GM18520 (cell line): ENCODE measurements at regions not wholly inside any gene's neighbourhood (a gene's known extent, or its start where the extent isn't known, plus 50 kb on each side); places are given as distances from the start of the nearest gene placed in this dataset.

Source experiments
- ATAC-seq: cut with Tn5 transposase; IDR thresholded peaks from one replicate; pipeline ENCODE4 v1.9.1; 2021; ENCODE audit not compliant: unreplicated experiment

GRCh38 chr18:22332590-22332989 lies 85.1 kb downstream of the CTAGE1 start:
- no peak for ATAC-seq

- ATAC-seq: no peak
Measured at GRCh38 chr18:22330508-22330907, 87.2 kb downstream of the CTAGE1 start.

GRCh38 chr18:22325396-22325795 lies 92.3 kb downstream of the CTAGE1 start:
- ATAC-seq: no peak

GRCh38 chr18:22324191-22325131 lies 93.3 kb downstream of the CTAGE1 start:
- no peak for ATAC-seq

GRCh38 chr18:22322243-22322691 lies 95.4 kb downstream of the CTAGE1 start:
- ATAC-seq: no peak

- ATAC-seq: no peak
Measured at GRCh38 chr18:22320771-22321170, 96.9 kb downstream of the CTAGE1 start.

GRCh38 chr18:22320155-22320554 lies 97.6 kb downstream of the CTAGE1 start:
- ATAC-seq: no peak

GRCh38 chr18:22318745-22319407 lies 98.8 kb downstream of the CTAGE1 start:
- ATAC-seq: no peak

- no peak for ATAC-seq
Measured at GRCh38 chr18:22314420-22314819, 103.3 kb downstream of the CTAGE1 start.

GRCh38 chr18:22314001-22314400 lies 103.7 kb downstream of the CTAGE1 start:
- no peak for ATAC-seq

GRCh38 chr18:22311301-22311700 lies 106.4 kb downstream of the CTAGE1 start:
- ATAC-seq: no peak

GRCh38 chr18:22309191-22309590 lies 108.5 kb downstream of the CTAGE1 start:
- no peak for ATAC-seq

GRCh38 chr18:22307528-22307927 lies 110.2 kb downstream of the CTAGE1 start:
- no peak for ATAC-seq

GRCh38 chr18:22303927-22304326 lies 113.8 kb downstream of the CTAGE1 start:
- no peak for ATAC-seq

GRCh38 chr18:22302144-22302543 lies 115.6 kb downstream of the CTAGE1 start:
- ATAC-seq: no peak

GRCh38 chr18:22300665-22301636 lies 116.8 kb downstream of the CTAGE1 start:
- no peak for ATAC-seq

GRCh38 chr18:22297008-22297407 lies 120.7 kb downstream of the CTAGE1 start:
- ATAC-seq: no peak

- no peak for ATAC-seq
Measured at GRCh38 chr18:22296304-22296703, 121.4 kb downstream of the CTAGE1 start.

GRCh38 chr18:22293417-22293816 lies 124.0 kb downstream of the GATA6 start:
- ATAC-seq: no peak

- no peak for ATAC-seq
Measured at GRCh38 chr18:22290004-22290403, 120.6 kb downstream of the GATA6 start.

- ATAC-seq: no peak
Measured at GRCh38 chr18:22286585-22286984, 117.2 kb downstream of the GATA6 start.
